ENCODE measurements at regions not wholly inside any gene's neighbourhood (a gene's known extent, or its start where the extent isn't known, plus 50 kb on each side); places are given as distances from the start of the nearest gene placed in this dataset.

DNA sequence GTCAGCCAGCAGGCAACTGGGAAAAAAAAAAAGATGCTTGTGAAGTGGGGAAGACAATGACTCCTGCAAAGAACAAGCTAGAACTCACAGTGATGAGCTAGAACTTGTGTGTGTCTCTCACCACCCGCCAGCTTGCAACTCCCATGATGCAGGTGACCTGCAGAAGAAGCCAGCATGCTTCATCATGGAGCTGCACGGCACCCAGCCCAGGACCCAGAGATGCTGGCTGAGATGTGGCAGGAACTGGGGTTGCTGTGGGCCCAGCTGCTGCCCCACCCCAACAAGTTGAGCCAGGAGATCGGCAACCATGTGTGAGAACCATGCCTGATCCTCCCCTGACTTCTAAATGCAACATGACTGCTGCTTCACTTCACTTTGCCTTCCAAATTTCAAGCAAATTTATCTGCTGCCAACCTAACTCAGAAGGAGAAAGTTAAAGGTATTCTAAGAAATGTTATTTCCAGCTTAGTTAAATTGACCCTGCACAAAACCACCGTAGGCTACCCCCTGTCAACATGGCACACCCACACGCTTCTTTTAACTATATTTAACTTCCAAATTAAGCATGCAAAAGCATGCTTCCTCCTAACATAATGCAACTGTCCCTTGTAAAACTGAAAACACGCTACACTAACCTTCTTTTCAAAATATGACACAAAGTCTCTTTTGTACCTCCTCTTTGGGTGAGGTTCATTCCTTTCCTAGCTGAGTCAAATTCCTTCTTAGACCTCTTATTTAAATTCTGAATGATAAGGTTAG, 166.0 kb upstream of the IGSF21 start:
- Histone ChIP-seq H3K27ac (ENCODE audit: low read depth, low read length) (no peak overlapping the region), H3K79me1 (ENCODE audit: low read length) (no peaks in the 10 kb centered on the region), H4K12ac (ENCODE audit: low read depth, low read length) (no peak overlapping the region), H2AFZ (ENCODE audit: insufficient read depth, low read length, poor library complexity) (no peak overlapping the region), H3K23ac (ENCODE audit: low read length) (no peak overlapping the region), H3K4me2 (ENCODE audit: low read length) (no peak overlapping the region), H3K36me3 (ENCODE audit: control insufficient read depth in 1 of 2, insufficient read depth in 2 of 2, low read length in 2 of 2) (no peaks in the 10 kb centered on the region), H3K9me3 (ENCODE audit: insufficient read depth, low read depth, low read length) (peaks cover 2% of the 10 kb centered on the region), H2BK120ac (ENCODE audit: insufficient read depth, low read length, poor library complexity) (no peak overlapping the region), H2BK5ac (ENCODE audit: low read depth, low read length, poor library complexity) (no peak overlapping the region), H3K4me1 (ENCODE audit: control insufficient read depth in 1 of 2, insufficient read depth in 2 of 2, low read length in 2 of 2) (no peaks in the 10 kb centered on the region), H3K4ac (ENCODE audit: low read depth, low read length) (no peak overlapping the region), H3K18ac (ENCODE audit: low read length) (no peak overlapping the region), H4K91ac (ENCODE audit: low read depth, low read length) (no peak overlapping the region), H2BK12ac (ENCODE audit: low read length) (no peak overlapping the region), H2AK5ac (ENCODE audit: low read length) (no peak overlapping the region), H4K8ac (ENCODE audit: low read depth, low read length) (no peak overlapping the region), H3K9ac (ENCODE audit: low read length) (no peak overlapping the region), H3K14ac (ENCODE audit: low read length) (no peak overlapping the region), H3K79me2 (ENCODE audit: control insufficient read depth, insufficient read depth, low read length, poor library complexity) (no peaks in the 10 kb centered on the region), H3K4me3 (ENCODE audit: low read depth, low read length) (no peak overlapping the region), H3K27me3 (ENCODE audit: insufficient read depth, low read length) (no peaks in the 10 kb centered on the region)
- WGBS (ENCODE audit: extremely low coverage, insufficient coverage, insufficient read length), result no CpG with 5 or more reads among the region's 6 CpGs
- no peak for DNase-seq

DNA sequence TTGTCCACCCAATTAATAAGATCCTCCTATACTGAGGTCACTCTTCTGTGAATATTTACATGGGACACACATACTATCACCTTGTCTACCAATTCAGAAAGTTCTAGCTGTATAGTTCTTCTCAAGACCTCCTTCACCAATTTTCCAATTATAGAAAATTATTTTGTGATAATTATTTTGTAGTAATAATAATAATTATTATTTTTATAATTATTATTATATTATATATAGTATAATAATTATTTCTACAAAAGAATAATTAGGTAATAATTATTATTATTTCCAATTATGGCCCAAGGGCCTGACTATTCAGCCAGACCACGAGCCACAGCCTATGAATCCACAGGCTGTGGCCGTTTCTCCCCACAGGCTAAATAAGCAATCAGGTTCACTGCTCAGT, 164.1 kb upstream of the IGSF21 start:
- no peak overlapping the region for H4K12ac ChIP-seq (ENCODE audit: low read depth, low read length)
- no peak overlapping the region for H3K27ac ChIP-seq (ENCODE audit: low read depth, low read length)
- WGBS (ENCODE audit: extremely low coverage, insufficient coverage, insufficient read length), result no CpG with 5 or more reads among the region's 2 CpGs
- H3K79me2 ChIP-seq (ENCODE audit: control insufficient read depth, insufficient read depth, low read length, poor library complexity), result no peaks in the 10 kb centered on the region
- no peak overlapping the region for H3K4me2 ChIP-seq (ENCODE audit: low read length)
- H4K91ac ChIP-seq (ENCODE audit: low read depth, low read length), result no peak overlapping the region
- no peak overlapping the region for H2BK12ac ChIP-seq (ENCODE audit: low read length)
- H3K14ac ChIP-seq (ENCODE audit: low read length), result no peak overlapping the region
- no peak for DNase-seq
- no peak overlapping the region for H3K4me3 ChIP-seq (ENCODE audit: low read depth, low read length)
- no peaks in the 10 kb centered on the region for H3K79me1 ChIP-seq (ENCODE audit: low read length)
- no peak overlapping the region for H2AK5ac ChIP-seq (ENCODE audit: low read length)
- H2BK5ac ChIP-seq (ENCODE audit: low read depth, low read length, poor library complexity), result no peak overlapping the region
- no peaks in the 10 kb centered on the region for H3K27me3 ChIP-seq (ENCODE audit: insufficient read depth, low read length)
- H3K4ac ChIP-seq (ENCODE audit: low read depth, low read length), result no peak overlapping the region
- no peaks in the 10 kb centered on the region for H3K36me3 ChIP-seq (ENCODE audit: control insufficient read depth in 1 of 2, insufficient read depth in 2 of 2, low read length in 2 of 2)
- H4K8ac ChIP-seq (ENCODE audit: low read depth, low read length), result no peak overlapping the region
- no peak overlapping the region for H3K18ac ChIP-seq (ENCODE audit: low read length)
- no peaks in the 10 kb centered on the region for H3K4me1 ChIP-seq (ENCODE audit: control insufficient read depth in 1 of 2, insufficient read depth in 2 of 2, low read length in 2 of 2)
- no peak overlapping the region for H2BK120ac ChIP-seq (ENCODE audit: insufficient read depth, low read length, poor library complexity)
- no peak overlapping the region for H3K9ac ChIP-seq (ENCODE audit: low read length)
- no peak overlapping the region for H2AFZ ChIP-seq (ENCODE audit: insufficient read depth, low read length, poor library complexity)
- peaks cover 2% of the 10 kb centered on the region for H3K9me3 ChIP-seq (ENCODE audit: insufficient read depth, low read depth, low read length)
- H3K23ac ChIP-seq (ENCODE audit: low read length), result no peak overlapping the region

DNA sequence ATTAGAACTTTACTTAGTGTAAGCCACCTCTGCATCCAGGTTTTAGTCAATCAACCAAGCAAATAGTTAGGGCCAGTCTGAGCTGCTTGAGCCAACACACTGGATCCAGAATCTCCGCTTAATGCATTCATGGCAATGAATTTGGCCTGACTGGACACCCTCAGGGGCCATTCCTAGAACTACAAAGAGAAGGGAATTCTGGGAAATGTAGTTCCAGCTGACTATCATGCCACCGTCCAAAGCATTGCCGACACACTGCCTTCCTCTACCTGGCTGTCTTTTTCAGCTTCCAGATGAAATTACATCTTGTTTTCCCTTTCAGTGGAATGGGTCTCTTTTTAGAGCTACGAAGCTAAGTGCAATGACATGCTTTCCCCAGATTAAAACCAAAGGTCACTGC, 163.0 kb upstream of the IGSF21 start:
- Histone ChIP-seq H3K4me1 (ENCODE audit: control insufficient read depth in 1 of 2, insufficient read depth in 2 of 2, low read length in 2 of 2) (no peaks in the 10 kb centered on the region), H3K4me3 (ENCODE audit: low read depth, low read length) (no peak overlapping the region), H2BK12ac (ENCODE audit: low read length) (no peak overlapping the region), H2BK5ac (ENCODE audit: low read depth, low read length, poor library complexity) (no peak overlapping the region), H3K18ac (ENCODE audit: low read length) (no peak overlapping the region), H4K91ac (ENCODE audit: low read depth, low read length) (no peak overlapping the region), H3K9me3 (ENCODE audit: insufficient read depth, low read depth, low read length) (peaks cover 2% of the 10 kb centered on the region), H3K27ac (ENCODE audit: low read depth, low read length) (no peak overlapping the region), H3K4ac (ENCODE audit: low read depth, low read length) (no peak overlapping the region), H3K9ac (ENCODE audit: low read length) (no peak overlapping the region), H2BK120ac (ENCODE audit: insufficient read depth, low read length, poor library complexity) (no peak overlapping the region), H3K79me1 (ENCODE audit: low read length) (no peaks in the 10 kb centered on the region), H2AFZ (ENCODE audit: insufficient read depth, low read length, poor library complexity) (no peak overlapping the region), H3K36me3 (ENCODE audit: control insufficient read depth in 1 of 2, insufficient read depth in 2 of 2, low read length in 2 of 2) (no peaks in the 10 kb centered on the region), H3K4me2 (ENCODE audit: low read length) (no peak overlapping the region), H3K14ac (ENCODE audit: low read length) (no peak overlapping the region), H2AK5ac (ENCODE audit: low read length) (no peak overlapping the region), H3K79me2 (ENCODE audit: control insufficient read depth, insufficient read depth, low read length, poor library complexity) (no peaks in the 10 kb centered on the region), H4K12ac (ENCODE audit: low read depth, low read length) (no peak overlapping the region), H4K8ac (ENCODE audit: low read depth, low read length) (no peak overlapping the region), H3K27me3 (ENCODE audit: insufficient read depth, low read length) (no peaks in the 10 kb centered on the region), H3K23ac (ENCODE audit: low read length) (no peak overlapping the region)
- WGBS (ENCODE audit: extremely low coverage, insufficient coverage, insufficient read length), result no CpG with 5 or more reads among the region's 4 CpGs
- no peak for DNase-seq

DNA sequence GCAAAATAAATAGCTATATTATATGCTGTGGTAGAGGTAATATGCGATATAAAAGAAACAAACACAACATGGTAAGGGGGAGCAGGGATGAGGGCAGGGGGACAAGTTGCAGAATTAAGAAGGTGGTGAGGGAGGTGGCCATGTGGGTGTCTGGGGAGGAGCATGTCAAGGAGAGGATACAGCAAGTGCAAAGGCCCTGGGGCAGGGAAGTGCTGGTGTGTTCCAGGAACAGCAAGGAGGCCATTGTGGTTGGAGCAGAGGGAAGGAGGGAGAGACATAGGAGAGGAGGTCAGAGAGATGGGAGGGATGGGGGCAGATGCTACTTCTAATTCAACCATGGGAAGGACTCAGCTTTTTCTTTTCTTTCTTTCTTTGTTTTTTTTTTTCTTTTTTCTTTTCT, 161.2 kb upstream of the IGSF21 start:
- Histone ChIP-seq H3K4me2 (ENCODE audit: low read length) (no peak overlapping the region), H3K4me1 (ENCODE audit: control insufficient read depth in 1 of 2, insufficient read depth in 2 of 2, low read length in 2 of 2) (no peaks in the 10 kb centered on the region), H2BK120ac (ENCODE audit: insufficient read depth, low read length, poor library complexity) (no peak overlapping the region), H3K4ac (ENCODE audit: low read depth, low read length) (no peak overlapping the region), H3K79me1 (ENCODE audit: low read length) (no peaks in the 10 kb centered on the region), H3K9me3 (ENCODE audit: insufficient read depth, low read depth, low read length) (peaks cover 2% of the 10 kb centered on the region), H4K8ac (ENCODE audit: low read depth, low read length) (no peak overlapping the region), H3K4me3 (ENCODE audit: low read depth, low read length) (no peak overlapping the region), H4K91ac (ENCODE audit: low read depth, low read length) (no peak overlapping the region), H2AK5ac (ENCODE audit: low read length) (no peak overlapping the region), H3K36me3 (ENCODE audit: control insufficient read depth in 1 of 2, insufficient read depth in 2 of 2, low read length in 2 of 2) (no peaks in the 10 kb centered on the region), H3K18ac (ENCODE audit: low read length) (no peak overlapping the region), H3K9ac (ENCODE audit: low read length) (no peak overlapping the region), H3K14ac (ENCODE audit: low read length) (no peak overlapping the region), H4K12ac (ENCODE audit: low read depth, low read length) (no peak overlapping the region), H3K23ac (ENCODE audit: low read length) (no peak overlapping the region), H2BK12ac (ENCODE audit: low read length) (no peak overlapping the region), H3K27ac (ENCODE audit: low read depth, low read length) (no peak overlapping the region), H2AFZ (ENCODE audit: insufficient read depth, low read length, poor library complexity) (no peak overlapping the region), H2BK5ac (ENCODE audit: low read depth, low read length, poor library complexity) (no peak overlapping the region), H3K79me2 (ENCODE audit: control insufficient read depth, insufficient read depth, low read length, poor library complexity) (no peaks in the 10 kb centered on the region), H3K27me3 (ENCODE audit: insufficient read depth, low read length) (no peaks in the 10 kb centered on the region)
- DNase-seq, result no peak
- no CpG with 5 or more reads among the region's 1 CpG for WGBS (ENCODE audit: extremely low coverage, insufficient coverage, insufficient read length)

Measured in trophoblast cell (in vitro differentiated cells and primary cell).